ENCODE measurements at regions not wholly inside any gene's neighbourhood (a gene's known extent, or its start where the extent isn't known, plus 50 kb on each side); places are given as distances from the start of the nearest gene placed in this dataset.

DNA sequence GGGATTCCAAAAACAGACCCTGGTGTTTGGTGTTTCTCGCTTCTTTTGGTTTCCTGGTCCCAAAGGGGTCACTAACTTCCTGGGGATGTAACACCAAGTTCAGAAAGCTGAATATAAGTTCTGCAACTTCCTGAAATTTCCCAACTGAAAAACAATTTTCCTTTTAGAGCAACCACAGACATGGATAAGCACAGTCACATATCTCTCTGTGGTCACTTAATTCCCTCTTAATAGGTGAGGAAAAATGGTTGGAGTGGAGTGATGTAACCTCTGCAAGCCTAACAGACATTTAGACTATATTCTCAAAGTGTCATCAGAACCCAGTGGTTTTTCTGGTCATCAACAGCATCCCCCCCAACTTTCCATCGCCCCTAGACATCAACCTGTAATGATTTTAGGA, 135.3 kb downstream of the PRELID2 start:
- TF ChIP-seq TAF1 (IDR thresholded peaks at IDR 0.05; ENCODE audit: borderline replicate concordance, insufficient read depth, low read length), result no peak
- TF ChIP-seq, protein P1, sequence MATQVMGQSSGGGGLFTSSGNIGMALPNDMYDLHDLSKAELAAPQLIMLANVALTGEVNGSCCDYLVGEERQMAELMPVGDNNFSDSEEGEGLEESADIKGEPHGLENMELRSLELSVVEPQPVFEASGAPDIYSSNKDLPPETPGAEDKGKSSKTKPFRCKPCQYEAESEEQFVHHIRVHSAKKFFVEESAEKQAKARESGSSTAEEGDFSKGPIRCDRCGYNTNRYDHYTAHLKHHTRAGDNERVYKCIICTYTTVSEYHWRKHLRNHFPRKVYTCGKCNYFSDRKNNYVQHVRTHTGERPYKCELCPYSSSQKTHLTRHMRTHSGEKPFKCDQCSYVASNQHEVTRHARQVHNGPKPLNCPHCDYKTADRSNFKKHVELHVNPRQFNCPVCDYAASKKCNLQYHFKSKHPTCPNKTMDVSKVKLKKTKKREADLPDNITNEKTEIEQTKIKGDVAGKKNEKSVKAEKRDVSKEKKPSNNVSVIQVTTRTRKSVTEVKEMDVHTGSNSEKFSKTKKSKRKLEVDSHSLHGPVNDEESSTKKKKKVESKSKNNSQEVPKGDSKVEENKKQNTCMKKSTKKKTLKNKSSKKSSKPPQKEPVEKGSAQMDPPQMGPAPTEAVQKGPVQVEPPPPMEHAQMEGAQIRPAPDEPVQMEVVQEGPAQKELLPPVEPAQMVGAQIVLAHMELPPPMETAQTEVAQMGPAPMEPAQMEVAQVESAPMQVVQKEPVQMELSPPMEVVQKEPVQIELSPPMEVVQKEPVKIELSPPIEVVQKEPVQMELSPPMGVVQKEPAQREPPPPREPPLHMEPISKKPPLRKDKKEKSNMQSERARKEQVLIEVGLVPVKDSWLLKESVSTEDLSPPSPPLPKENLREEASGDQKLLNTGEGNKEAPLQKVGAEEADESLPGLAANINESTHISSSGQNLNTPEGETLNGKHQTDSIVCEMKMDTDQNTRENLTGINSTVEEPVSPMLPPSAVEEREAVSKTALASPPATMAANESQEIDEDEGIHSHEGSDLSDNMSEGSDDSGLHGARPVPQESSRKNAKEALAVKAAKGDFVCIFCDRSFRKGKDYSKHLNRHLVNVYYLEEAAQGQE (IDR thresholded peaks at IDR 0.05; ENCODE audit: insufficient read depth in 1 of 2, low read depth in 2 of 2, low read length in 2 of 2), result no peak
- no peak for TF ChIP-seq FOXP2 (optimal IDR thresholded peaks at IDR 0.05; ENCODE audit: borderline replicate concordance, extremely low read depth, extremely low read length, insufficient read depth)
- TF ChIP-seq POLR2AphosphoS5 (IDR thresholded peaks at IDR 0.05; ENCODE audit: low read depth, low read length), result no peak
